ENCODE measurements at regions not wholly inside any gene's neighbourhood (a gene's known extent, or its start where the extent isn't known, plus 50 kb on each side); places are given as distances from the start of the nearest gene placed in this dataset.

- no peaks in the 10 kb centered on the region for H3K9me3 Mint-ChIP-seq
- H3K36me3 Mint-ChIP-seq (ENCODE audit: low read depth), result no peaks in the 10 kb centered on the region
- H3K4me3 Mint-ChIP-seq, result no peak overlapping the region
- ATAC-seq (no peak), DNase-seq (no peak)
- H3K27ac Mint-ChIP-seq, result no peak overlapping the region
- no peaks in the 10 kb centered on the region for H3K4me1 Mint-ChIP-seq
- no peaks in the 10 kb centered on the region for H3K27me3 Mint-ChIP-seq
Measured at GRCh38 chr9:86843206-86843605, 104.1 kb downstream of the GAS1 start.

GRCh38 chr9:86842573-86842972 is 104.7 kb downstream of the GAS1 start:
- Mint-ChIP-seq H3K4me3 (no peak overlapping the region), H3K36me3 (ENCODE audit: low read depth) (no peaks in the 10 kb centered on the region), H3K27me3 (no peaks in the 10 kb centered on the region), H3K9me3 (no peaks in the 10 kb centered on the region), H3K4me1 (no peaks in the 10 kb centered on the region), H3K27ac (no peak overlapping the region)
- DNase-seq (no peak), ATAC-seq (no peak)

DNA sequence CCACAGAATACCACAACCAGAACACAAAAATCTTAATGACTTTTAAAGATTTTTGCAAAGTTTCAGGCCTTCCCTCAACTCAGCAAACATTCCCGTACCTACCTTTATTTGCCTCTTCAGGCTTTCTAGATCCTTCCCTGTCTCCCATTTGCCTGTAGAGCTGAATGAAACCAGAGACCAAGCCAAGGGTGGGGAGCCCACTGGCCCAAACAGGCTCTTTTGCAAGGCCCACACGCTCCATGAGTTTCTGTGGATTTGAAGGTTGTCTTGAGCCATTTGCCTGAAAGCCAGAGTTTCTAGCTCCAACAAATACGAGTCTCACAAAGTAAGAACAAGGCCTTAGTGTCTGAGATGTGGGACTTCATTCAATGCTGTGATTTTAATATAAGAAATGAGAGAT is 107.8 kb downstream of the GAS1 start:
- no peak for DNase-seq
- H3K4me1 Mint-ChIP-seq, result no peaks in the 10 kb centered on the region
- peaks cover 5% of the 10 kb centered on the region for H3K27me3 Mint-ChIP-seq
- H3K4me3 Mint-ChIP-seq, result no peak overlapping the region
- ATAC-seq, result no peak
- no peak overlapping the region for H3K27ac Mint-ChIP-seq
- H3K36me3 Mint-ChIP-seq (ENCODE audit: low read depth), result no peaks in the 10 kb centered on the region
- no peaks in the 10 kb centered on the region for H3K9me3 Mint-ChIP-seq

- Mint-ChIP-seq H3K27me3 (peaks cover 5% of the 10 kb centered on the region), H3K36me3 (ENCODE audit: low read depth) (no peaks in the 10 kb centered on the region), H3K27ac (no peak overlapping the region), H3K9me3 (no peaks in the 10 kb centered on the region), H3K4me1 (no peaks in the 10 kb centered on the region), H3K4me3 (no peak overlapping the region)
- no peak for ATAC-seq
- DNase-seq, result no peak
Measured at GRCh38 chr9:86838519-86839497, 108.5 kb downstream of the GAS1 start.

GRCh38 chr9:86837345-86837744 is 110.0 kb downstream of the GAS1 start:
- no peak overlapping the region for H3K4me3 Mint-ChIP-seq
- H3K27ac Mint-ChIP-seq, result no peak overlapping the region
- no peaks in the 10 kb centered on the region for H3K9me3 Mint-ChIP-seq
- ATAC-seq (no peak), DNase-seq (no peak)
- H3K36me3 Mint-ChIP-seq (ENCODE audit: low read depth), result no peaks in the 10 kb centered on the region
- H3K27me3 Mint-ChIP-seq, result peaks cover 5% of the 10 kb centered on the region
- H3K4me1 Mint-ChIP-seq, result no peaks in the 10 kb centered on the region

DNA sequence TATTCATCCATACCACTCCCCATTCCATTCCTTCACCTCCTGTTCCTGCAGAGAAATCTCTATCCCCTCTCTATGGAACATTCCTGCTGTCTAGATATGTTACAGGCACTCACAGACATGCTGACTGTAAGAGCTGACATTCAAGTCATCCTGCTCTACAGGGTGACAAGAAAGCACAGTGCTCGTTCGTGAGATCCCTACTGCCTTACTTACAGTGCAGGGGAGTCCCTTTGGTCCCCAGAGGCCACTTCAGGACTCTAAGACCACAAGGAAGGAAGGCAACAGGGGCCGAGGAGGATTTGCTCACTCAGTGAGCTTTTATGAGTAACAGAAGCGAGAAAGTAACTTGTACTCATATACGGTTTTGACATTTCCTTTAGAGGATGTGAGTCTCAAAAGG is 110.5 kb downstream of the GAS1 start:
- no peak overlapping the region for H3K27ac Mint-ChIP-seq
- DNase-seq (no peak), ATAC-seq (no peak)
- no peaks in the 10 kb centered on the region for H3K36me3 Mint-ChIP-seq (ENCODE audit: low read depth)
- peaks cover 5% of the 10 kb centered on the region for H3K27me3 Mint-ChIP-seq
- no peaks in the 10 kb centered on the region for H3K4me1 Mint-ChIP-seq
- H3K9me3 Mint-ChIP-seq, result no peaks in the 10 kb centered on the region
- no peak overlapping the region for H3K4me3 Mint-ChIP-seq

GRCh38 chr9:86836266-86836665 is 111.0 kb downstream of the GAS1 start:
- no peaks in the 10 kb centered on the region for H3K4me1 Mint-ChIP-seq
- peaks cover 5% of the 10 kb centered on the region for H3K27me3 Mint-ChIP-seq
- no peaks in the 10 kb centered on the region for H3K36me3 Mint-ChIP-seq (ENCODE audit: low read depth)
- no peak overlapping the region for H3K27ac Mint-ChIP-seq
- no peak for ATAC-seq
- H3K9me3 Mint-ChIP-seq, result no peaks in the 10 kb centered on the region
- no peak for DNase-seq
- H3K4me3 Mint-ChIP-seq, result no peak overlapping the region

DNA sequence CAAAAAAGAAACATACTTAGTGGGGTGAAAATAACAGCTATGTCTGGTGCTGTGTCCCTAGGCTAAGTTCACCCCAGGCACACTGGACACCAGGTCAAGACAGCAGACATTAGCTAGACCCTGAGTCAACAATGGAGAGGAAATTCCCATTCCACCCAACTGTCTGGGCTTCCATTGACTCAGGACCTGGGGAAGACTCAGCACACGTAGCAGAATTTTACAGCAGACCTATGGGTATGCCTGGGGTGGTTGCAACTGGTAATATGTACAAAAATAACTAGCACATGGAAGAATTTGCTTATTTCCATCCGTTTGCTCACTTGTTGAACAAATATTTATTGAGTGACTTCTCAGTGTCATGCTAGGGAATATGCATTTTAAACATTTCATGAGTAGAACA is 117.0 kb downstream of the GAS1 start:
- DNase-seq, result no peak
- Mint-ChIP-seq H3K27me3 (peaks cover 5% of the 10 kb centered on the region), H3K4me3 (no peak overlapping the region), H3K9me3 (no peaks in the 10 kb centered on the region), H3K36me3 (ENCODE audit: low read depth) (no peaks in the 10 kb centered on the region), H3K4me1 (no peaks in the 10 kb centered on the region), H3K27ac (no peak overlapping the region)
- no peak for ATAC-seq

DNA sequence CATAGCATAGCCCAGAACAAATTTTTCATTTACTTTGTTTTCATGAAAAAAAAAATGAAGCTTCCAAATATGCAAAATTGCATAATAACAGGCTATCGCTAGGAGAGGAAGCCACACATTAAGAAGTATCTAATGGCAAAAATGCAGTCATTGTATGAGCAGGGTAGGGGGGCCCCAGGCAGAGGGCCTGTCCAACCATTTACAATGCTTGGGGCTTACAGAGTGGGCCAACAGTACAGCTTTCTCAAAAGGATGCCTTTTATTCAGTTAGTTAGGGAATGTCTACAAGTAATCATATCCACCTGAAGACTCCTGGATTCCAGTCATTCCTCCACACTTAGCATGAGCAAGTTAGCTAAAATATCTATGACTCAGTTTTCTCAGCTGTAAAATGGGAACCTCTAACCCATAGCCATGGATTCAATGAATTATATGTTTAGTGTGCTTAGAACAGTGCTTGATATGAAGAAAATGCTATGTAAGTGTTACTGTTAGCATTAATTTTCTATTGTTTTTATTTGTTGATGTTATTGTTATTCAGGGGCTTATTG is 117.7 kb downstream of the GAS1 start:
- DNase-seq, result no peak
- Mint-ChIP-seq H3K36me3 (ENCODE audit: low read depth) (no peaks in the 10 kb centered on the region), H3K4me1 (no peaks in the 10 kb centered on the region), H3K27ac (no peak overlapping the region), H3K9me3 (no peaks in the 10 kb centered on the region), H3K27me3 (peaks cover 5% of the 10 kb centered on the region), H3K4me3 (no peak overlapping the region)
- ATAC-seq, result no peak

GRCh38 chr9:86828631-86829030 is 118.7 kb downstream of the GAS1 start:
- H3K36me3 Mint-ChIP-seq (ENCODE audit: low read depth), result no peaks in the 10 kb centered on the region
- DNase-seq (no peak), ATAC-seq (no peak)
- peaks cover 5% of the 10 kb centered on the region for H3K27me3 Mint-ChIP-seq
- H3K4me3 Mint-ChIP-seq, result no peak overlapping the region
- H3K27ac Mint-ChIP-seq, result no peak overlapping the region
- H3K9me3 Mint-ChIP-seq, result no peaks in the 10 kb centered on the region
- H3K4me1 Mint-ChIP-seq, result no peaks in the 10 kb centered on the region

DNA sequence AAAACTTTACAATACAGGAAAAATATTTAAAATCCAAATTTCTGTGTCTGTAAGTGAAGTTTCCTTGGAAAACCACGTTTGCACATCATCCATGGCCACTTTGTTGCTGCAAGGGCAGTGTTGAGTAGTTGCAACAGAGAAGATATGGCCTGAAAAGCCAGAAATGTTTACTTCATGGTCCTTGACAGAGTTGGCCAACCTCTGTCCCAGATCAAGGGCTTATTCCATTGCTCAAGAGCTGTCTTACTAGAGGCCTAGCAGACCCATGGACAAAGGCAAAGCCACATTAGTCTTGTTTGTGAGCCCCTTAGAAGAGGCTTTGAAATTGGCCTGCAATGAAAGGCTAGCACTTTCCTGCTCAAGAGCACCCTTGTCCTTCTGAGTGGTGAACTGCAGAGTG is 119.4 kb downstream of the GAS1 start:
- no peak for ATAC-seq
- H3K36me3 Mint-ChIP-seq (ENCODE audit: low read depth), result no peaks in the 10 kb centered on the region

GRCh38 chr9:86825299-86825698 is 122.0 kb downstream of the GAS1 start:
- ATAC-seq (no peak), DNase-seq (no peak)
- Mint-ChIP-seq H3K4me3 (no peak overlapping the region), H3K36me3 (ENCODE audit: low read depth) (no peaks in the 10 kb centered on the region), H3K27me3 (peaks cover 11% of the 10 kb centered on the region), H3K9me3 (peaks cover 5% of the 10 kb centered on the region), H3K27ac (no peak overlapping the region), H3K4me1 (no peaks in the 10 kb centered on the region)

More for the DNA sequence above, 119.4 kb downstream of the GAS1 start:
- Mint-ChIP-seq H3K27ac (no peak overlapping the region), H3K9me3 (no peaks in the 10 kb centered on the region), H3K4me1 (no peaks in the 10 kb centered on the region), H3K4me3 (no peak overlapping the region), H3K27me3 (peaks cover 5% of the 10 kb centered on the region)
- DNase-seq, result no peak

- Mint-ChIP-seq H3K4me3 (no peak overlapping the region), H3K9me3 (peaks cover 5% of the 10 kb centered on the region), H3K27ac (no peak overlapping the region), H3K36me3 (ENCODE audit: low read depth) (no peaks in the 10 kb centered on the region), H3K4me1 (no peaks in the 10 kb centered on the region), H3K27me3 (peaks cover 11% of the 10 kb centered on the region)
- ATAC-seq (no peak), DNase-seq (no peak)
Measured at GRCh38 chr9:86822006-86822801, 125.1 kb downstream of the GAS1 start.

- no peaks in the 10 kb centered on the region for H3K4me1 Mint-ChIP-seq
- H3K27me3 Mint-ChIP-seq, result peaks cover 8% of the 10 kb centered on the region
- H3K27ac Mint-ChIP-seq, result no peak overlapping the region
- peaks cover 5% of the 10 kb centered on the region for H3K9me3 Mint-ChIP-seq
- no peak overlapping the region for H3K4me3 Mint-ChIP-seq
- DNase-seq, result no peak
- ATAC-seq, result no peak
- H3K36me3 Mint-ChIP-seq (ENCODE audit: low read depth), result no peaks in the 10 kb centered on the region
Measured at GRCh38 chr9:86821006-86821845, 126.1 kb downstream of the GAS1 start.

All from activated naive CD8-positive, alpha-beta T cell treated with anti-CD3 and anti-CD28 coated beads, Interleukin-2, amount 50 U/mL, for 24 hours (primary cell).